GM12892 (cell line): ENCODE measurements at regions not wholly inside any gene's neighbourhood (a gene's known extent, or its start where the extent isn't known, plus 50 kb on each side); places are given as distances from the start of the nearest gene placed in this dataset.

Source experiments
- POLR2AphosphoS5 ChIP-seq: IDR thresholded peaks from 2 replicates; pipeline ENCODE4 v1.6.1; 2011; ENCODE audit warnings: low read depth, low read length, control low read depth
- TAF1 ChIP-seq: IDR thresholded peaks from 2 replicates; pipeline ENCODE4 v1.6.1; 2011; ENCODE audit warnings: low read depth, mild to moderate bottlenecking, control low read depth, low read length, borderline replicate concordance

DNA sequence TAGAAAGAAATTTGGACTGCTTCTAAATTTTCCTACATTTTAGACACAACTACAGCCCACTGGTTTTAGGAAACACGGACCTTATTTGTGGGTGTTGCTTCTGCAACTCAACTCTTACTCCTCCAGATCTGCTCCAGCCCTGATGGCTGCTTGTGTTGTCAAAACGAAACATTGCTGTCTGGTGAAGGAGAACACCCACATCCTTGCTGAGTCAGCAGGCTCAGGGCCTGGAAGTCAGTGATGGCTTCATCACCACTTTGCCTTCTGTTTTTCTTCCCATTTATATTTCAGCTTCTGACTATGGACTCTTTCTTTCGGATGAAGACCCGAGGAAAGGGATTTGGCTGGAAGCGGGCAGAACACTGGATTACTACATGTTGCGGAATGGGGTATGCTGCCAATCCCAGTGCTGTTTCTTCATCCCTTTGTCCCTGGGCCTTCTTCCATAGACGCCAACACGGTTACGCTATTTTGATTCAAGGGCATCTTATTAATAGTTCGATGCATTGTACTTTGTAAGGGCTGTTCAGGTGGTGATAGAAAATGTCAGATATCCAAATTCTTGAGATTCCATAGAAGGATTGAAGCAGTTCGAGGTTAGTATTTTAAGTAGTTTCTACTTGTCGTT, 392.6 kb upstream of the TPM1 start:
- TF ChIP-seq TAF1 (no peak), POLR2AphosphoS5 (no peak)
